Fibroblast of lung (primary cell): ENCODE measurements at regions not wholly inside any gene's neighbourhood (a gene's known extent, or its start where the extent isn't known, plus 50 kb on each side); places are given as distances from the start of the nearest gene placed in this dataset.

Experiments
- DNase-seq, 2 donors: peaks; one replicate each; pipeline versions ENCODE4 v3.0.0 to v3.0.0-alpha.2; 2010; ENCODE audit warnings: low read depth in 2 of 2
- H2AFZ ChIP-seq: 2 replicates; pipeline ENCODE4 v1.5.1; 2012; ENCODE audit warnings: low read length, control low read depth, inconsistent platforms
- H3K27ac ChIP-seq: 2 replicates; pipeline ENCODE4 v1.5.1; 2011; ENCODE audit warnings: low read length, control low read depth; ENCODE audit not compliant: insufficient read depth
- H3K27me3 ChIP-seq: 2 replicates; pipeline ENCODE4 v1.5.1; 2011; ENCODE audit warnings: mild to moderate bottlenecking, low read length; ENCODE audit not compliant: control insufficient read depth, insufficient read depth
- H3K36me3 ChIP-seq: 2 replicates; pipeline ENCODE4 v1.5.1; 2011; ENCODE audit warnings: low read length; ENCODE audit not compliant: control insufficient read depth, insufficient read depth
- H3K4me1 ChIP-seq: 2 replicates; pipeline ENCODE4 v1.5.1; 2011; ENCODE audit warnings: low read length; ENCODE audit not compliant: control insufficient read depth, insufficient read depth; ENCODE audit errors: extremely low read depth
- H3K4me2 ChIP-seq: 2 replicates; pipeline ENCODE4 v1.5.1; 2011; ENCODE audit warnings: low read length, control low read depth; ENCODE audit not compliant: insufficient read depth; ENCODE audit errors: extremely low read depth
- H3K4me3 ChIP-seq, 4 experiments: fragments of 200-600 bp in 1 of 4; sonication (generic) in 1 of 4; replicated peaks in 1 of 4; 2 replicates each; pipeline ENCODE4 v1.5.1; 2011 to 2016; ENCODE audit warnings: low read length in 4 of 4, low read depth in 3 of 4, mild to moderate bottlenecking in 3 of 4, control low read depth in 2 of 4, inconsistent platforms in 1 of 4, mixed read lengths in 1 of 4; ENCODE audit not compliant: insufficient read depth in 1 of 4; ENCODE audit errors: control extremely low read depth in 1 of 4
- H3K79me2 ChIP-seq: 2 replicates; pipeline ENCODE4 v1.5.1; 2012; ENCODE audit warnings: mild to moderate bottlenecking, low read length, inconsistent platforms; ENCODE audit not compliant: control insufficient read depth, insufficient read depth
- H3K9ac ChIP-seq: 2 replicates; pipeline ENCODE4 v1.5.1; 2011; ENCODE audit warnings: mild to moderate bottlenecking, low read length, control low read depth; ENCODE audit not compliant: insufficient read depth
- H3K9me3 ChIP-seq: 2 replicates; pipeline ENCODE4 v1.5.1; 2012; ENCODE audit warnings: low read depth, low read length; ENCODE audit not compliant: control insufficient read depth, insufficient read depth
- H4K20me1 ChIP-seq: 2 replicates; pipeline ENCODE4 v1.5.1; 2011; ENCODE audit warnings: low read length; ENCODE audit not compliant: control insufficient read depth, insufficient read depth; ENCODE audit errors: extremely low read depth
- CTCF ChIP-seq, 2 donors: IDR thresholded peaks in 1 of 2; conservative IDR thresholded peaks in 1 of 2; 1 replicate in 1 of 2; 2 replicates in 1 of 2; pipeline ENCODE4 v1.5.1; 2011 to 2012; ENCODE audit warnings: low read length in 2 of 2, control low read depth in 1 of 2, inconsistent platforms in 1 of 2, low read depth in 1 of 2, mild to moderate bottlenecking in 1 of 2
- EZH2 ChIP-seq: IDR thresholded peaks from 2 replicates; pipeline ENCODE4 v1.5.1; 2012; ENCODE audit warnings: low read length, control low read depth, mild to moderate bottlenecking; ENCODE audit errors: missing control alignments

- Histone ChIP-seq H3K4me1 (no peaks in the 10 kb centered on the region), H2AFZ (no peak overlapping the region), H3K4me2 (no peak overlapping the region), H3K9me3 (no peaks in the 10 kb centered on the region), H3K36me3 (no peaks in the 10 kb centered on the region), H3K9ac (no peak overlapping the region), H4K20me1 (no peaks in the 10 kb centered on the region), H3K27ac (no peak overlapping the region), H3K79me2 (no peaks in the 10 kb centered on the region), H3K27me3 (peaks cover 6% of the 10 kb centered on the region), H3K4me3 (no peak overlapping the region)
- TF ChIP-seq CTCF (conservative IDR thresholded peaks at IDR 0.05 in 1 of 2, IDR thresholded peaks at IDR 0.05 in 1 of 2; ENCODE audit: low read depth in 1 of 2, low read length in 2 of 2), result no peak
- no peak for TF ChIP-seq EZH2
- no peak for DNase-seq
These were observed 125.7 kb upstream of the NKX1-1 start for GRCh38 chr4:1531683-1532548.

- H4K20me1 ChIP-seq, result no peaks in the 10 kb centered on the region
- H3K9ac ChIP-seq, result no peak overlapping the region
- DNase-seq, result no peak
- no peak overlapping the region for H3K27ac ChIP-seq
- H3K79me2 ChIP-seq, result no peaks in the 10 kb centered on the region
- H3K27me3 ChIP-seq, result peaks cover 6% of the 10 kb centered on the region
- no peaks in the 10 kb centered on the region for H3K4me1 ChIP-seq
- H3K36me3 ChIP-seq, result no peaks in the 10 kb centered on the region
- TF ChIP-seq EZH2, result no peak
- TF ChIP-seq CTCF (conservative IDR thresholded peaks at IDR 0.05 in 1 of 2, IDR thresholded peaks at IDR 0.05 in 1 of 2; ENCODE audit: low read depth in 1 of 2, low read length in 2 of 2), result no peak
- no peak overlapping the region for H3K4me2 ChIP-seq
- no peak overlapping the region for H2AFZ ChIP-seq
- H3K4me3 ChIP-seq, result no peak overlapping the region
- H3K9me3 ChIP-seq, result no peaks in the 10 kb centered on the region
These were observed 124.1 kb upstream of the NKX1-1 start for GRCh38 chr4:1530356-1530755.

GRCh38 chr4:1524761-1525160 is 118.5 kb upstream of the NKX1-1 start:
- H3K79me2 ChIP-seq, result no peaks in the 10 kb centered on the region
- H3K4me2 ChIP-seq, result no peak overlapping the region
- peaks cover 3% of the 10 kb centered on the region for H3K27me3 ChIP-seq
- H3K9me3 ChIP-seq, result no peaks in the 10 kb centered on the region
- H3K4me1 ChIP-seq, result no peaks in the 10 kb centered on the region
- no peak for DNase-seq
- no peak overlapping the region for H3K9ac ChIP-seq
- no peaks in the 10 kb centered on the region for H3K36me3 ChIP-seq
- H2AFZ ChIP-seq, result no peak overlapping the region
- no peak for TF ChIP-seq CTCF (conservative IDR thresholded peaks at IDR 0.05 in 1 of 2, IDR thresholded peaks at IDR 0.05 in 1 of 2; ENCODE audit: low read depth in 1 of 2, low read length in 2 of 2)
- TF ChIP-seq EZH2, result no peak
- no peaks in the 10 kb centered on the region for H4K20me1 ChIP-seq
- H3K27ac ChIP-seq, result no peak overlapping the region
- H3K4me3 ChIP-seq, result no peak overlapping the region
